DND-41 (cell line): ENCODE measurements at regions not wholly inside any gene's neighbourhood (a gene's known extent, or its start where the extent isn't known, plus 50 kb on each side); places are given as distances from the start of the nearest gene placed in this dataset.

ENCODE experiments used
- EZH2 ChIP-seq: IDR thresholded peaks from 3 replicates; pipeline ENCODE4 v1.6.1; 2012; ENCODE audit warnings: borderline replicate concordance, low read depth, mild to moderate bottlenecking, moderate library complexity, low read length, inconsistent platforms; ENCODE audit not compliant: severe bottlenecking
- TF ChIP-seq, protein P1 (sequence below): IDR thresholded peaks from 2 replicates; pipeline ENCODE4 v1.5.1; 2012; ENCODE audit warnings: borderline replicate concordance, low read length, moderate library complexity, mild to moderate bottlenecking; ENCODE audit not compliant: poor library complexity, severe bottlenecking; ENCODE audit errors: extremely low read depth

DNA sequence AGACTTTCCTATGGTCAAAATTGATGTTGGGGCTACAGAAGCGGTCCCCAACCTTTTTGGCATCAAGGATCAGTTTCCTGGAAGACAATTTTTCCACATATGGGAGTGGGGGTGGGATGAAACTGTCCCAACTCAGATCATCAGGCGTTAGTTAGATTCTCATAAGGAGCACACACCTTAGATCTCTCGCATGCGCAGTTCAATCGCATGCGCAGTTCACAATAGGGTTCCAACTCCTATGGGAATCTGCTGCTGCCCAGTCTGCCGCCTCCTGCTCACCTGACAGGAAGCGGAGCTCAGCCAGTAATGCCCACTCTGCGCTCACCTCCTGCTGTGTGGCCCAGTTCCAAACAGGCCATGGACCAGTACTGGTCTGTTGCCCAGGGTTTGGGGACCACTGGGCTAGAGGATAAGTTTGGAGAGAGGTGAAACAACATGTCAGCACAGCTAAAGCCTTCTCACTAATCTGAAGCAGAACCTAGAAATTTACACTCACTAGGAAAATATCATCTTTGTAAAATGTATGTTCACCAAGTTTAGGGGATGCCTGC lies 410.8 kb upstream of the ZNF804A start:
- TF ChIP-seq, protein P1, sequence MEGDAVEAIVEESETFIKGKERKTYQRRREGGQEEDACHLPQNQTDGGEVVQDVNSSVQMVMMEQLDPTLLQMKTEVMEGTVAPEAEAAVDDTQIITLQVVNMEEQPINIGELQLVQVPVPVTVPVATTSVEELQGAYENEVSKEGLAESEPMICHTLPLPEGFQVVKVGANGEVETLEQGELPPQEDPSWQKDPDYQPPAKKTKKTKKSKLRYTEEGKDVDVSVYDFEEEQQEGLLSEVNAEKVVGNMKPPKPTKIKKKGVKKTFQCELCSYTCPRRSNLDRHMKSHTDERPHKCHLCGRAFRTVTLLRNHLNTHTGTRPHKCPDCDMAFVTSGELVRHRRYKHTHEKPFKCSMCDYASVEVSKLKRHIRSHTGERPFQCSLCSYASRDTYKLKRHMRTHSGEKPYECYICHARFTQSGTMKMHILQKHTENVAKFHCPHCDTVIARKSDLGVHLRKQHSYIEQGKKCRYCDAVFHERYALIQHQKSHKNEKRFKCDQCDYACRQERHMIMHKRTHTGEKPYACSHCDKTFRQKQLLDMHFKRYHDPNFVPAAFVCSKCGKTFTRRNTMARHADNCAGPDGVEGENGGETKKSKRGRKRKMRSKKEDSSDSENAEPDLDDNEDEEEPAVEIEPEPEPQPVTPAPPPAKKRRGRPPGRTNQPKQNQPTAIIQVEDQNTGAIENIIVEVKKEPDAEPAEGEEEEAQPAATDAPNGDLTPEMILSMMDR: no peak
- no peak for TF ChIP-seq EZH2
